ENCODE measurements at regions not wholly inside any gene's neighbourhood (a gene's known extent, or its start where the extent isn't known, plus 50 kb on each side); places are given as distances from the start of the nearest gene placed in this dataset.

GRCh38 chrX:122248681-122249080 lies 935.4 kb upstream of the GRIA3 start:
- Histone ChIP-seq H3K4me3 (no peak overlapping the region), H3K27me3 (no peaks in the 10 kb centered on the region), H3K36me3 (no peaks in the 10 kb centered on the region), H3K9me3 (no peaks in the 10 kb centered on the region), H3K4me1 (no peaks in the 10 kb centered on the region), H3K27ac (no peak overlapping the region)
- TF ChIP-seq CTCF (IDR thresholded peaks at IDR 0.05) = no peak
- no peak for TF ChIP-seq POLR2AphosphoS5 (IDR thresholded peaks at IDR 0.05)
- no peak for TF ChIP-seq EP300 (IDR thresholded peaks at IDR 0.05)
- TF ChIP-seq POLR2A (IDR thresholded peaks at IDR 0.05) = no peak
- ATAC-seq (ENCODE audit: low FRiP score in 2 of 2) = no peak
- no peak for DNase-seq

GRCh38 chrX:122252454-122252853 lies 931.6 kb upstream of the GRIA3 start:
- no peak overlapping the region for H3K4me3 ChIP-seq
- 73 to 83% methylated on average over 5 of the region's 5 CpGs for WGBS, 2 donors

DNA sequence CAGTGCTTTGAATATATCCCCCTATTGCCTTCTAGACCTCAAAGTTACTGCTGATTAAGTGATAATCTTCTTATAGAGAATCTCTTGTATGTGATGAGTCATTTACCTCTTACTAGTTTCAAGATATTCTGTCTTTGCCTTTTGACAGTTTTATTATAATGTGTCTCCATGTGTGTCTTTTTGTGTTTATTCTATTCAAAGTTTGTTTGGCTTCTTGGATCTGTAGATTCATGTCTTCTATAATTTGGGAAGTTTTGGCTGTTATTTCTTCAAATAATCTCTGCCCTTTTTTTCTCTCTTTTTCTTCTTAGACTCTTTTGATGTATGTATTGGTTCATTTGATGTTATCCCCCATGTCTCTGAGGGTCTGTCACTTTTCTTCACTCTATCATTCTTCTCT lies 915.7 kb upstream of the GRIA3 start:
- no peaks in the 10 kb centered on the region for H3K36me3 ChIP-seq
- no peak for ATAC-seq (ENCODE audit: low FRiP score in 2 of 2)
- no peaks in the 10 kb centered on the region for H3K4me1 ChIP-seq
- H3K4me3 ChIP-seq = no peak overlapping the region
- no peaks in the 10 kb centered on the region for H3K9me3 ChIP-seq
- no peak for TF ChIP-seq CTCF (IDR thresholded peaks at IDR 0.05)
- H3K27me3 ChIP-seq = no peaks in the 10 kb centered on the region
- DNase-seq = no peak
- no peak overlapping the region for H3K27ac ChIP-seq

More at GRCh38 chrX:122252454-122252853, 931.6 kb upstream of the GRIA3 start:
- TF ChIP-seq EP300 (IDR thresholded peaks at IDR 0.05) = no peak
- TF ChIP-seq CTCF (IDR thresholded peaks at IDR 0.05) = no peak
- no peak for TF ChIP-seq POLR2A (IDR thresholded peaks at IDR 0.05)
- TF ChIP-seq POLR2AphosphoS5 (IDR thresholded peaks at IDR 0.05) = no peak
- no peaks in the 10 kb centered on the region for H3K36me3 ChIP-seq
- H3K27me3 ChIP-seq = no peaks in the 10 kb centered on the region
- H3K4me1 ChIP-seq = no peaks in the 10 kb centered on the region
- no peak for DNase-seq
- no peak overlapping the region for H3K27ac ChIP-seq
- ATAC-seq (ENCODE audit: low FRiP score in 2 of 2) = no peak
- H3K9me3 ChIP-seq = no peaks in the 10 kb centered on the region

DNA sequence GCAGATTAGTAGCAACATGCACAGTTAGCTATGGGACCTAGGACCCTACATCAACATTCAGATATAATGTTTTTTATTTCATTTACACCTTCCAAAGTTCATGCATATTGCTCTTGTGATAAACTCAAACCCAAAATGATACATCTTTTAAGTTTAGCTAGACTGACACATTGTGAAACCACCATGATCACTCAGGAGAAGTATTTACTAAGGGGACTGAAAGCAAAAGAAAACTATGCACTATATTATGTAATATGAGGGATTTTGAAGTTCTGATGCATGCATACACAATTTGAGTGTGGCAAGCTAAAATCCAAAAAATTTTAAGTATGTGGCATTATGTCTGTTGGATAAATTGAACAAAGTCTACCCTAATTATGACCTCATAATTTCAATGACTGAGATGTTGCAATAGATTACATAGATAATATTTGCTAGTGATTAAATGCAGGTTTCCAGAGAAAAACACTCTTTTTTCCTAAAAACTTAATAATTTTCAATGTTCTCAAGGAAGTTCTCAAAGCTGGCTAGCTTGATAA lies 914.8 kb upstream of the GRIA3 start:
- Histone ChIP-seq H3K9me3 (no peaks in the 10 kb centered on the region), H3K4me1 (no peaks in the 10 kb centered on the region), H3K4me3 (no peak overlapping the region), H3K27me3 (no peaks in the 10 kb centered on the region), H3K27ac (no peak overlapping the region), H3K36me3 (no peaks in the 10 kb centered on the region)
- DNase-seq (no peak), ATAC-seq (ENCODE audit: low FRiP score in 2 of 2) (no peak)
- TF ChIP-seq POLR2A (IDR thresholded peaks at IDR 0.05) (no peak), EP300 (IDR thresholded peaks at IDR 0.05) (no peak), POLR2AphosphoS5 (IDR thresholded peaks at IDR 0.05) (no peak), CTCF (IDR thresholded peaks at IDR 0.05) (no peak)

DNA sequence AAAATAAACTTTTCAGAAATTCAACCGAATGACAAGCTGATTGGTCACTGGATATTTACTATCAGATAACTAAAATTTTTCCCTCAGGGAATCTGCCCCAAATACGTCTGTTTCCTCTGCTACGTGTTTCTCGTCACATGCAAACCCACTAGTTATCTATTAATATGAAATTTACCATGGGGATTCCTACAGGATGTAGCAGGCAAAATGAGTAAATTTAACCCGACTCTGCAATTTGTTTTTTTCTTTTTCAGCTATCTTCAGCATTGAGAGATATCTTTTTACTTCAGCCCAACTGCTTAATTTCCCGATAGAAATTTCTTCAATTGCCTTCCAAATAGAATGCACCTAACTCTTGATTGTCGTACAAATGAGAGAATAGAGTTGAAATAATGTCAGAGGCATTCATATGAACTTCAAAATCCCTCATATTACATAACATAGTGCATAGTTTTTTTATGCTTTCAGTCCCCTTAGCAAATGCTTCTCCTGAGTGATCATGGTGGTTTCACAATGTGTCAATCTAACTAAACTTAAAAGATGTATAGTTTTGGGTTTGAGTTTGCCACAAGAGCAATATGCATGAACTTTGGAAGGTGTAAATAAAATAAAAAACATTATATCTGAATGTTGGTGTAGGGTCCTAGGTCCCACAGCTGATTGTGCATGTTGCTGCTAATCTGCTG lies 913.1 kb upstream of the GRIA3 start:
- WGBS, 2 donors = 80 to 81% methylated on average over 7 of the region's 7 CpGs
- Histone ChIP-seq H3K4me1 (no peaks in the 10 kb centered on the region), H3K27me3 (no peaks in the 10 kb centered on the region), H3K36me3 (no peaks in the 10 kb centered on the region), H3K9me3 (no peaks in the 10 kb centered on the region), H3K27ac (no peak overlapping the region), H3K4me3 (no peak overlapping the region)
- ATAC-seq (ENCODE audit: low FRiP score in 2 of 2) (no peak), DNase-seq (no peak)
- TF ChIP-seq POLR2AphosphoS5 (IDR thresholded peaks at IDR 0.05) (no peak), EP300 (IDR thresholded peaks at IDR 0.05) (no peak), POLR2A (IDR thresholded peaks at IDR 0.05) (no peak), CTCF (IDR thresholded peaks at IDR 0.05) (no peak)
